Peyer's patch (tissue), 4 donors: ENCODE measurements at regions not wholly inside any gene's neighbourhood (a gene's known extent, or its start where the extent isn't known, plus 50 kb on each side); places are given as distances from the start of the nearest gene placed in this dataset.
"Not testable (repeated sequence)": the region's sequence is repeated elsewhere in the genome, so short reads cannot be mapped to it uniquely, and the experiment has no call there.

Experiments used
- DNase-seq, 3 donors: peaks; one replicate each; pipeline ENCODE4 v3.0.0-alpha.2; 2017 to 2019
- H3K27ac ChIP-seq, 4 donors: fragments of 200-600 bp; sonication (generic); one replicate each; pipeline ENCODE4 v1.5.1; 2016 to 2019
- H3K27me3 ChIP-seq, 2 donors: fragments of 200-600 bp; sonication (generic); one replicate each; pipeline ENCODE4 v1.5.1; 2019
- H3K36me3 ChIP-seq, 3 donors: fragments of 200-600 bp; sonication (generic); one replicate each; pipeline ENCODE4 v1.5.1; 2016 to 2019
- H3K4me1 ChIP-seq, 4 donors: fragments of 200-600 bp; sonication (generic); one replicate each; pipeline ENCODE4 v1.5.1; 2016 to 2019
- H3K4me3 ChIP-seq, 4 donors: fragments of 200-600 bp; sonication (generic); 1 replicate in 3 of 4; 2 replicates in 1 of 4; pipeline ENCODE4 v1.5.1; 2016 to 2019; ENCODE audit warnings: mild to moderate bottlenecking in 1 of 4
- H3K9me3 ChIP-seq, 4 donors: fragments of 200-600 bp; sonication (generic); one replicate each; pipeline ENCODE4 v1.5.1; 2016 to 2019; ENCODE audit warnings: mild to moderate bottlenecking in 1 of 4
- POLR2A ChIP-seq, 2 donors: fragments of 450-650 bp; IDR thresholded peaks; one replicate each; pipeline ENCODE4 v1.5.1; 2017; ENCODE audit warnings: antibody characterized with exemption in 2 of 2, mild to moderate bottlenecking in 2 of 2, moderate library complexity in 2 of 2
- TF ChIP-seq, protein P1 (sequence below), 6 experiments: fragments of 450-650 bp in 4 of 6; fragments of 200-600 bp in 2 of 6; sonication (generic) in 1 of 6; IDR thresholded peaks; one replicate each; pipeline ENCODE4 v1.5.1; 2017 to 2019; ENCODE audit warnings: antibody characterized with exemption in 6 of 6, mild to moderate bottlenecking in 3 of 6, moderate library complexity in 1 of 6

GRCh38 chr4:134518574-134519217 is 317.1 kb upstream of the PABPC4L start:
- no peak for DNase-seq
- Histone ChIP-seq H3K27ac (no peak overlapping the region), H3K27me3 (no peaks in the 10 kb centered on the region), H3K9me3 (no peaks in the 10 kb centered on the region), H3K4me1 (no peaks in the 10 kb centered on the region), H3K4me3 (no peak overlapping the region), H3K36me3 (no peaks in the 10 kb centered on the region)
- TF ChIP-seq POLR2A (IDR thresholded peaks at IDR 0.05): no peak
- TF ChIP-seq, protein P1, sequence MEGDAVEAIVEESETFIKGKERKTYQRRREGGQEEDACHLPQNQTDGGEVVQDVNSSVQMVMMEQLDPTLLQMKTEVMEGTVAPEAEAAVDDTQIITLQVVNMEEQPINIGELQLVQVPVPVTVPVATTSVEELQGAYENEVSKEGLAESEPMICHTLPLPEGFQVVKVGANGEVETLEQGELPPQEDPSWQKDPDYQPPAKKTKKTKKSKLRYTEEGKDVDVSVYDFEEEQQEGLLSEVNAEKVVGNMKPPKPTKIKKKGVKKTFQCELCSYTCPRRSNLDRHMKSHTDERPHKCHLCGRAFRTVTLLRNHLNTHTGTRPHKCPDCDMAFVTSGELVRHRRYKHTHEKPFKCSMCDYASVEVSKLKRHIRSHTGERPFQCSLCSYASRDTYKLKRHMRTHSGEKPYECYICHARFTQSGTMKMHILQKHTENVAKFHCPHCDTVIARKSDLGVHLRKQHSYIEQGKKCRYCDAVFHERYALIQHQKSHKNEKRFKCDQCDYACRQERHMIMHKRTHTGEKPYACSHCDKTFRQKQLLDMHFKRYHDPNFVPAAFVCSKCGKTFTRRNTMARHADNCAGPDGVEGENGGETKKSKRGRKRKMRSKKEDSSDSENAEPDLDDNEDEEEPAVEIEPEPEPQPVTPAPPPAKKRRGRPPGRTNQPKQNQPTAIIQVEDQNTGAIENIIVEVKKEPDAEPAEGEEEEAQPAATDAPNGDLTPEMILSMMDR (IDR thresholded peaks at IDR 0.05): no peak

DNA sequence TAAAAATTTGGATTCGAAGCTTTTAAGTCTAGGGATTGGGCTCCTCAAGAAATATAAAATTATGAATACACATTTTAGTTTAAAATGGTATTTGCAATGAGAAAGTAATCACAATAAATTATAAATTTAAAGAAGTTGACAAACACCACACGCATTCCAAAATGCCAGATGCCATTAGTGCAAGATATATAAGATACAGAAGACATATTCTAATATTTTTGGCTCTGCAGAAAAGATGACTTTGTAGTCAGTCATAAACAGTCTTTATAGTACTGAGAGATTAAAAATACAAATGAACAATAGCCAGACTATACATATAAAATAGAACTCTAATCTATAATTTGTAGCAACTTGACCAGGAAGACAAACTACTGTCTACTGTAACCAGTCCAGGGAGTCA is 309.0 kb upstream of the PABPC4L start:
- H3K4me1 ChIP-seq: no peaks in the 10 kb centered on the region
- H3K36me3 ChIP-seq: no peaks in the 10 kb centered on the region
- H3K27me3 ChIP-seq: no peaks in the 10 kb centered on the region
- no peak for DNase-seq
- TF ChIP-seq POLR2A (IDR thresholded peaks at IDR 0.05): no peak
- TF ChIP-seq, protein P1 (IDR thresholded peaks at IDR 0.05): no peak
- H3K9me3 ChIP-seq: no peaks in the 10 kb centered on the region
- no peak overlapping the region for H3K4me3 ChIP-seq
- H3K27ac ChIP-seq: no peak overlapping the region

GRCh38 chr4:134505511-134505910 is 303.9 kb upstream of the PABPC4L start:
- no peaks in the 10 kb centered on the region for H3K36me3 ChIP-seq
- TF ChIP-seq POLR2A (IDR thresholded peaks at IDR 0.05): no peak
- no peak overlapping the region for H3K4me3 ChIP-seq
- DNase-seq: no peak
- no peak overlapping the region for H3K27ac ChIP-seq
- H3K9me3 ChIP-seq: no peaks in the 10 kb centered on the region
- no peaks in the 10 kb centered on the region for H3K4me1 ChIP-seq
- no peaks in the 10 kb centered on the region for H3K27me3 ChIP-seq

DNA sequence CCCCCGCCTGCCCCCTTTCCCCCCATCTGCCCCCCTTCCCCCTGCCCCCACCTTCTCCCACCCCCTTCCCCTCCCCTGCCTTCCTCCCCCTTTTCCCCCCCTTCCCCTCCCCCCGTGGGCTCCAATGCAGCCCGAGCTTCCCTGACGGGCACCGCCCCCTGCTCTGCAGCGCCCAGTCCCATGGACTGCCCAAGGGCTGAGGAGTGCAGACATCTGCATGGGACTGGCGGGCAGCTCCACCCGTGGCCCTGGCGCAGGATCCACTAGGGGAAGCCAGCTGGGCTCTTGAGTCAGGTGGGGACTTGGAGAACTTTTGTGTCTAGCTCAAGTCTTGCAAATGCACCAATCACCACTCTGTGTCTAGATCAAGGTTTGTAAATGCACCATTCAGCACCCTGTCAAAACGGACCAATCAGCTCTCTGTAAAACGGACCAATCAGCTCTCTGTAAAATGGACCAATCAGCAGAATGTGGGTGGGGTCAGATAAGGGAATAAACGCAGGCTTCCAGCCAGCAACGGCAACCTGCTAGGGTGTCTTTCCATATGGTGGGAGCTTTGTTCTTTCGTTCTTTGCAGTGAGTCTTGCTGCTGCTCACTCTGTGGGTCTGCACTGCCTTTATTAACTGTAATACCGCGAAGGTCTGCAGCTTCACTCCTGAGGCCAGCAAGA is 300.5 kb upstream of the PABPC4L start:
- TF ChIP-seq, protein P1 (IDR thresholded peaks at IDR 0.05): no peak
- no peak for TF ChIP-seq POLR2A (IDR thresholded peaks at IDR 0.05)
- no peak overlapping the region for H3K4me3 ChIP-seq
- H3K27ac ChIP-seq: no peak overlapping the region
- no peaks in the 10 kb centered on the region for H3K36me3 ChIP-seq
- no peak for DNase-seq
- H3K27me3 ChIP-seq: no peaks in the 10 kb centered on the region
- H3K4me1 ChIP-seq: no peaks in the 10 kb centered on the region
- no peaks in the 10 kb centered on the region for H3K9me3 ChIP-seq

DNA sequence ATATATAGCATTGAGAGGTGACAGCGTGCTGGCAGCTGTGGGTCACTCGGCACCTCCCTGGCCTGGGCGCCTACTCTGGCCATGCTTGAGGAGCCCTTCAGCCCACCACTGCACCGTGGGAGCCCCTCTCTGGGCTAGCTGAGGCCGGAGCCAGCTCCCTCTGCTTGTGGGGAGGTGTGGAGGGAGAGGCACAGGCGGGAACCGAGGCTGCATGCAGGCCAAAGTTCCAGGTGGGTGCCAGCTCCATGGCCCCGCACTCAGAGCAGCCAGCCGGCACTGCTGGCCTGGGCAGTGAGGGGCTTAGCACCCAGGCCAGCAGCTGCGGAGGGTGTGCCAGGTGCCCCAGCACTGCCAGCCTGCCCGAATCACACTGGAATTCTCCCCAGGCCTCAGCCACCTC is 299.9 kb upstream of the PABPC4L start:
- not testable (repeated sequence) for H3K27me3 ChIP-seq, H3K4me1 ChIP-seq, H3K27ac ChIP-seq, H3K4me3 ChIP-seq, H3K36me3 ChIP-seq, H3K9me3 ChIP-seq, DNase-seq

DNA sequence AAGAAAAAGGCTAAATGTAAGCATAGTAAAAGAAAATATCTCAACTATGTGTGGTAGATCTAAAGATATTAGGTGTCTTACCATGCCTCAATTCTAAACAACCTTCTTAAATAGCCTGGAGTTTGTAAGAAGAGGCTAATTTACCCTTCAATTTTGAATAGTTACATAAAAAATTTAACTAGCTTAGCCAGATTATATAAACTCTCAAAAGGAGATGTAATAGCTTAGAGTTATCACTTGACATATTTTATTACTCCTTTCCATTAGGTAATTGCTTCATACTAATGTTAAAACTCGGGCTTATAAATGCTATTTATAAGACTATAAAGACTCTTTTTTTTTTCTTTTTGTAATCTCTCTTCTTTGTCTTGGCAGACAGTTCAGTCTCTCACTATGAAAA is 297.5 kb upstream of the PABPC4L start:
- Histone ChIP-seq H3K4me3 (no peak overlapping the region), H3K27ac (no peak overlapping the region), H3K9me3 (no peaks in the 10 kb centered on the region), H3K27me3 (no peaks in the 10 kb centered on the region), H3K4me1 (no peaks in the 10 kb centered on the region), H3K36me3 (no peaks in the 10 kb centered on the region)
- TF ChIP-seq POLR2A (IDR thresholded peaks at IDR 0.05): no peak
- TF ChIP-seq, protein P1 (IDR thresholded peaks at IDR 0.05): no peak
- no peak for DNase-seq
